GM12878 (cell line): ENCODE measurements at regions not wholly inside any gene's neighbourhood (a gene's known extent, or its start where the extent isn't known, plus 50 kb on each side); places are given as distances from the start of the nearest gene placed in this dataset.

Experiments used
- ATAC-seq: fragments of 200-7000 bp; cut with Tn5 transposase; 3 replicates; pipeline ENCODE4 v1.9.1; 2020; ENCODE audit warnings: mild to moderate bottlenecking, moderate library complexity
- BruUV-seq: library from RNA; stranded (reverse); fragments of 400-500 nt; replicated peaks from 2 replicates; lab custom pipeline; 2021; lab: Mats Ljungman, UMichigan
- CTCF ChIA-PET: fragments of 300-600 bp; sonication (Branson Sonifier 250); formaldehyde crosslinking; extraction: SDS; loops from one replicate; lab custom pipeline; 2021; ENCODE audit warnings: inconsistent platforms; lab: Yijun Ruan, JAX
- POLR2A ChIA-PET: fragments of 350-600 bp; formaldehyde crosslinking; extraction: SDS; loops from one replicate; lab custom pipeline; 2021; ENCODE audit warnings: inconsistent platforms; lab: Charles Lee
- RAD21 ChIA-PET: fragments of 300-600 bp; sonication (Branson Sonifier 250); formaldehyde crosslinking; loops from one replicate; lab custom pipeline; 2023; ENCODE audit warnings: antibody characterized with exemption; ENCODE audit not compliant: unreplicated experiment; lab: Charles Lee
- SMC1A ChIA-PET: fragments of 300-600 bp; sonication (Branson Sonifier 250); formaldehyde crosslinking; loops from one replicate; lab custom pipeline; 2023; ENCODE audit not compliant: unreplicated experiment, uncharacterized antibody; lab: Charles Lee
- DNase-seq: peaks from one replicate; pipeline ENCODE4 v3.0.0-alpha.2; 2011; ENCODE audit warnings: low read depth, low spot score
- FAIRE-seq: peaks from 3 replicates; lab custom pipeline; 2011; peaks lifted over from hg19 to GRCh38; lab: Jason Lieb, UNC
- H2AFZ ChIP-seq: 2 replicates; pipeline ENCODE4 v1.6.0; 2011; ENCODE audit warnings: low read depth, low read length, control low read depth; ENCODE audit not compliant: control insufficient read depth
- H3K27ac ChIP-seq: 2 replicates; pipeline ENCODE4 v1.5.1; 2011; ENCODE audit warnings: control low read depth; ENCODE audit not compliant: control insufficient read depth, insufficient read depth
- H3K27me3 ChIP-seq, 2 experiments: replicated peaks in 1 of 2; 2 replicates each; pipeline versions ENCODE4 v1.6.0 to v1.6.1; 2011; ENCODE audit warnings: low read length in 1 of 2; ENCODE audit not compliant: control insufficient read depth in 2 of 2, insufficient read depth in 2 of 2
- H3K36me3 ChIP-seq, 2 experiments: 2 replicates each; pipeline ENCODE4 v1.5.1; 2011; ENCODE audit warnings: low read length in 1 of 2; ENCODE audit not compliant: control insufficient read depth in 2 of 2, insufficient read depth in 2 of 2
- H3K4me1 ChIP-seq: 2 replicates; pipeline ENCODE4 v1.6.1; 2011; ENCODE audit warnings: mild to moderate bottlenecking, low read length, moderate library complexity, mixed read lengths; ENCODE audit not compliant: control insufficient read depth, insufficient read depth
- H3K4me2 ChIP-seq: 2 replicates; pipeline ENCODE4 v1.6.0; 2011; ENCODE audit warnings: control low read depth; ENCODE audit not compliant: control insufficient read depth, insufficient read depth
- H3K4me3 ChIP-seq: fragments of 200-600 bp; sonication (generic); 2 replicates; pipeline ENCODE4 v1.5.1; 2016
- H3K79me2 ChIP-seq: 2 replicates; pipeline ENCODE4 v1.6.0; 2011; ENCODE audit warnings: low read length; ENCODE audit not compliant: control insufficient read depth, insufficient read depth
- H3K9ac ChIP-seq: 2 replicates; pipeline ENCODE4 v1.8.0; 2011; ENCODE audit warnings: low read length, control low read depth, mixed read lengths; ENCODE audit not compliant: control insufficient read depth, insufficient read depth
- H3K9me3 ChIP-seq: replicated peaks from 3 replicates; pipeline ENCODE4 v1.5.1; 2011; ENCODE audit warnings: mild to moderate bottlenecking, low read length; ENCODE audit not compliant: control insufficient read depth, insufficient read depth
- H4K20me1 ChIP-seq: 2 replicates; pipeline ENCODE4 v1.6.0; 2011; ENCODE audit not compliant: control insufficient read depth, insufficient read depth
- ATF7 ChIP-seq: fragments of 450-650 bp; IDR thresholded peaks from 2 replicates; pipeline ENCODE4 v1.6.1; 2016; ENCODE audit warnings: low read depth, mild to moderate bottlenecking
- BCLAF1 ChIP-seq: fragments of 450-650 bp; IDR thresholded peaks from 2 replicates; pipeline ENCODE4 v1.6.1; 2017; ENCODE audit warnings: antibody characterized with exemption, mild to moderate bottlenecking, moderate library complexity
- BMI1 ChIP-seq: fragments of 450-650 bp; IDR thresholded peaks from 2 replicates; pipeline ENCODE4 v1.6.1; 2016; ENCODE audit warnings: mild to moderate bottlenecking, moderate library complexity, borderline replicate concordance
- E4F1 ChIP-seq: fragments of 450-650 bp; IDR thresholded peaks from 2 replicates; pipeline ENCODE4 v1.6.1; 2018; ENCODE audit warnings: borderline replicate concordance, mild to moderate bottlenecking; ENCODE audit not compliant: partially characterized antibody
- IRF4 ChIP-seq: IDR thresholded peaks from 2 replicates; pipeline ENCODE4 v1.6.1; 2011; ENCODE audit warnings: low read depth, low read length
- MLLT1 ChIP-seq: fragments of 450-650 bp; IDR thresholded peaks from 2 replicates; pipeline ENCODE4 v1.6.1; 2016; ENCODE audit warnings: mild to moderate bottlenecking
- NBN ChIP-seq: fragments of 450-650 bp; IDR thresholded peaks from 2 replicates; pipeline ENCODE4 v1.6.1; 2016
- NFIC ChIP-seq: IDR thresholded peaks from 2 replicates; pipeline ENCODE4 v1.6.1; 2012; ENCODE audit warnings: low read depth, mild to moderate bottlenecking, inconsistent platforms, low read length, moderate library complexity
- NFYA ChIP-seq: IDR thresholded peaks from 2 replicates; pipeline ENCODE4 v1.6.1; 2011; ENCODE audit warnings: low read depth, mild to moderate bottlenecking, low read length, improper control_type of control experiment, borderline replicate concordance
- PAX8 ChIP-seq: fragments of 450-650 bp; IDR thresholded peaks from 2 replicates; pipeline ENCODE4 v1.6.1; 2017; ENCODE audit warnings: mild to moderate bottlenecking, moderate library complexity
- POLR2AphosphoS5 ChIP-seq: IDR thresholded peaks from 2 replicates; pipeline ENCODE4 v1.6.1; 2011; ENCODE audit warnings: mild to moderate bottlenecking, low read length, inconsistent platforms
- SRF ChIP-seq, 2 experiments: IDR thresholded peaks; 2 replicates each; pipeline ENCODE4 v1.6.1; 2011; ENCODE audit warnings: low read depth in 2 of 2, low read length in 2 of 2, mild to moderate bottlenecking in 1 of 2, moderate library complexity in 1 of 2
- STAT3 ChIP-seq: IDR thresholded peaks from 2 replicates; pipeline ENCODE4 v1.6.1; 2011; ENCODE audit warnings: low read depth, low read length, improper control_type of control experiment
- ZNF24 ChIP-seq: fragments of 450-650 bp; IDR thresholded peaks from 2 replicates; pipeline ENCODE4 v1.6.1; 2017; ENCODE audit warnings: antibody characterized with exemption, mild to moderate bottlenecking
- WGBS: methylation state at CpG from one replicate; pipeline ENCODE4 v1.1.6; 2016; ENCODE audit warnings: low lambda C conversion rate; ENCODE audit not compliant: insufficient replicate concordance, insufficient coverage; ENCODE audit errors: missing lambda C conversion rate; 5-methylcytosine and 5-hydroxymethylcytosine counted together
- in situ Hi-C: fragments of 300-500 bp; cut with MboI; formaldehyde crosslinking; loops from 9 replicates; pipeline ENCODE4 v1.14.3; 2018; ENCODE audit warnings: mixed read lengths
- intact Hi-C: fragments of 100-400 bp; cut with micrococcal nuclease; formaldehyde crosslinking; loops from one replicate; pipeline ENCODE4 v1.14.2; 2022; ENCODE audit not compliant: unreplicated experiment
- TF ChIP-seq, protein P1 (sequence below): IDR thresholded peaks from 2 replicates; pipeline ENCODE4 v1.6.1; 2011; ENCODE audit warnings: low read depth, low read length, improper control_type of control experiment, borderline replicate concordance

GRCh38 chr1:14341147-14341546 lies 257.3 kb upstream of the KAZN start:
- WGBS, result 5% methylated on average over 3 of the region's 3 CpGs
- ChIA-PET SMC1A (no interaction called here), POLR2A (no interaction called here), CTCF (no interaction called here), RAD21 (no interaction called here)
- H3K9ac ChIP-seq, result no peak overlapping the region
- in situ Hi-C loops, result no loop called here
- no peaks in the 10 kb centered on the region for H4K20me1 ChIP-seq
- no peak for FAIRE-seq
- no peaks in the 10 kb centered on the region for H3K36me3 ChIP-seq
- H3K9me3 ChIP-seq, result no peaks in the 10 kb centered on the region
- H2AFZ ChIP-seq, result no peak overlapping the region
- no peak overlapping the region for H3K4me2 ChIP-seq
- DNase-seq, result no peak
- no peaks in the 10 kb centered on the region for H3K4me1 ChIP-seq
- BruUV-seq, result no TSS peak
- H3K79me2 ChIP-seq, result no peaks in the 10 kb centered on the region
- H3K27me3 ChIP-seq, result no peaks in the 10 kb centered on the region
- no peak for ATAC-seq
- intact Hi-C loops, result no loop called here
- H3K27ac ChIP-seq, result no peak overlapping the region
- no peak overlapping the region for H3K4me3 ChIP-seq
- TF ChIP-seq POLR2AphosphoS5 (no peak), NFIC (no peak), BCLAF1 (no peak), ATF7 (no peak), NFYA (no peak), SRF (IDR thresholded peaks at IDR 0.05; ENCODE audit: low read depth in 2 of 2, low read length in 2 of 2) (no peak), ZNF24 (no peak), E4F1 (no peak), BMI1 (no peak), STAT3 (no peak), NBN (no peak), PAX8 (no peak), MLLT1 (no peak), IRF4 (no peak)
- TF ChIP-seq, protein P1, sequence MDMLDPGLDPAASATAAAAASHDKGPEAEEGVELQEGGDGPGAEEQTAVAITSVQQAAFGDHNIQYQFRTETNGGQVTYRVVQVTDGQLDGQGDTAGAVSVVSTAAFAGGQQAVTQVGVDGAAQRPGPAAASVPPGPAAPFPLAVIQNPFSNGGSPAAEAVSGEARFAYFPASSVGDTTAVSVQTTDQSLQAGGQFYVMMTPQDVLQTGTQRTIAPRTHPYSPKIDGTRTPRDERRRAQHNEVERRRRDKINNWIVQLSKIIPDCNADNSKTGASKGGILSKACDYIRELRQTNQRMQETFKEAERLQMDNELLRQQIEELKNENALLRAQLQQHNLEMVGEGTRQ, result no peak
